Naive thymus-derived CD4-positive, alpha-beta T cell (primary cell): ENCODE measurements at regions not wholly inside any gene's neighbourhood (a gene's known extent, or its start where the extent isn't known, plus 50 kb on each side); places are given as distances from the start of the nearest gene placed in this dataset.

Experiments
- ATAC-seq: fragments of 150-1000 bp; cut with Tn5 transposase; 2 replicates; pipeline ENCODE4 v1.10.0; 2021; ENCODE audit warnings: mild to moderate bottlenecking, moderate library complexity
- CTCF ChIA-PET: fragments of 350-600 bp; sonication (Branson Sonifier 250); formaldehyde crosslinking; loops from one replicate; lab custom pipeline; 2021; ENCODE audit warnings: antibody characterized with exemption; lab: Charles Lee
- POLR2A ChIA-PET: fragments of 350-600 bp; sonication (Branson Sonifier 250); formaldehyde crosslinking; loops from one replicate; lab custom pipeline; 2021; ENCODE audit warnings: antibody characterized with exemption, inconsistent platforms; lab: Charles Lee
- DNase-seq, 9 donors: peaks; one replicate each; pipeline versions ENCODE4 v3.0.0 to v3.0.0-alpha.2; 2020 to 2022; ENCODE audit warnings: mixed read lengths in 1 of 9
- H3K27ac ChIP-seq: one replicate; pipeline ENCODE4 v1.7.0; 2013; ENCODE audit warnings: mild to moderate bottlenecking, low read depth, low read length, moderate library complexity
- H3K27me3 ChIP-seq, 2 donors: one replicate each; pipeline ENCODE4 v1.7.0; 2013; ENCODE audit warnings: low read length in 2 of 2, mild to moderate bottlenecking in 2 of 2, moderate library complexity in 2 of 2; ENCODE audit not compliant: control insufficient read depth in 2 of 2, insufficient read depth in 2 of 2
- H3K36me3 ChIP-seq, 3 experiments: 1 replicate in 2 of 3; 2 replicates in 1 of 3; pipeline ENCODE4 v1.7.0; 2013; ENCODE audit warnings: low read length in 3 of 3, mild to moderate bottlenecking in 3 of 3, moderate library complexity in 1 of 3; ENCODE audit not compliant: insufficient read depth in 3 of 3, control insufficient read depth in 2 of 3
- H3K4me1 ChIP-seq, 2 donors: one replicate each; pipeline ENCODE4 v1.7.0; 2013; ENCODE audit warnings: low read length in 2 of 2, mild to moderate bottlenecking in 2 of 2, moderate library complexity in 1 of 2; ENCODE audit not compliant: control insufficient read depth in 2 of 2, insufficient read depth in 2 of 2
- H3K4me3 ChIP-seq: 2 replicates; pipeline ENCODE4 v1.7.0; 2013; ENCODE audit warnings: mild to moderate bottlenecking, low read length
- H3K9me3 ChIP-seq, 3 experiments: 1 replicate in 2 of 3; 2 replicates in 1 of 3; pipeline ENCODE4 v1.7.0; 2013; ENCODE audit warnings: low read length in 3 of 3; ENCODE audit not compliant: control insufficient read depth in 2 of 3
- H3K27ac Mint-ChIP-seq, 9 donors: one replicate each; pipeline ENCODE4 v1.8.0; 2020 to 2022; ENCODE audit warnings: mixed read lengths in 9 of 9, mild to moderate bottlenecking in 8 of 9, moderate library complexity in 5 of 9, inconsistent platforms in 2 of 9
- H3K27me3 Mint-ChIP-seq, 5 donors: one replicate each; pipeline ENCODE4 v1.8.0; 2021 to 2022; ENCODE audit warnings: mixed read lengths in 5 of 5, mild to moderate bottlenecking in 1 of 5
- H3K36me3 Mint-ChIP-seq, 5 donors: one replicate each; pipeline ENCODE4 v1.8.0; 2020 to 2022; ENCODE audit warnings: mixed read lengths in 5 of 5, mild to moderate bottlenecking in 3 of 5, inconsistent platforms in 1 of 5
- H3K4me1 Mint-ChIP-seq, 7 donors: one replicate each; pipeline ENCODE4 v1.8.0; 2020 to 2022; ENCODE audit warnings: mixed read lengths in 7 of 7, mild to moderate bottlenecking in 3 of 7, inconsistent platforms in 1 of 7
- H3K4me3 Mint-ChIP-seq, 10 donors: one replicate each; pipeline ENCODE4 v1.8.0; 2020 to 2022; ENCODE audit warnings: mild to moderate bottlenecking in 10 of 10, mixed read lengths in 10 of 10, moderate library complexity in 6 of 10, inconsistent platforms in 2 of 10
- H3K9me3 Mint-ChIP-seq, 11 donors: one replicate each; pipeline ENCODE4 v1.8.0; 2020 to 2022; ENCODE audit warnings: mixed read lengths in 11 of 11, mild to moderate bottlenecking in 4 of 11, inconsistent platforms in 1 of 11, moderate library complexity in 1 of 11
- intact Hi-C, 2 donors: fragments of 100-400 bp; cut with micrococcal nuclease; formaldehyde crosslinking; loops; one replicate each; pipeline ENCODE4 v1.15.1; 2023

- Histone ChIP-seq H3K9me3 (no peaks in the 10 kb centered on the region), H3K27ac (no peak overlapping the region), H3K4me1 (no peaks in the 10 kb centered on the region), H3K36me3 (no peaks in the 10 kb centered on the region), H3K4me3 (no peak overlapping the region), H3K27me3 (no peaks in the 10 kb centered on the region)
- H3K9me3 Mint-ChIP-seq: peaks cover 0 to 7% (median 0%) of the 10 kb centered on the region in 11 donors
- ATAC-seq (no peak), DNase-seq (no peak)
- H3K36me3 Mint-ChIP-seq: no peaks in the 10 kb centered on the region
- CTCF ChIA-PET: no interaction called here
- no peaks in the 10 kb centered on the region for H3K27me3 Mint-ChIP-seq
- intact Hi-C loops: no loop called here
- POLR2A ChIA-PET: no interaction called here
- no peak overlapping the region for H3K27ac Mint-ChIP-seq
- H3K4me1 Mint-ChIP-seq: no peaks in the 10 kb centered on the region
- no peak overlapping the region for H3K4me3 Mint-ChIP-seq
These were observed 968.4 kb downstream of the ZPLD1 start for GRCh38 chr3:103403191-103403590.

- Histone ChIP-seq H3K27ac (no peak overlapping the region), H3K27me3 (no peaks in the 10 kb centered on the region), H3K4me1 (no peaks in the 10 kb centered on the region), H3K4me3 (no peak overlapping the region), H3K36me3 (no peaks in the 10 kb centered on the region), H3K9me3 (no peaks in the 10 kb centered on the region)
- intact Hi-C loops: no loop called here
- Mint-ChIP-seq H3K36me3 (no peaks in the 10 kb centered on the region), H3K27me3 (no peaks in the 10 kb centered on the region), H3K27ac (no peak overlapping the region), H3K4me3 (no peak overlapping the region), H3K9me3 (peaks cover 0 to 1% (median 0%) of the 10 kb centered on the region in 11 donors), H3K4me1 (no peaks in the 10 kb centered on the region)
- ATAC-seq (no peak), DNase-seq (no peak)
- ChIA-PET POLR2A (no interaction called here), CTCF (no interaction called here)
These were observed 971.6 kb downstream of the ZPLD1 start for GRCh38 chr3:103406320-103406850.

- H3K36me3 Mint-ChIP-seq: no peaks in the 10 kb centered on the region
- intact Hi-C loops: no loop called here
- H3K36me3 ChIP-seq: no peaks in the 10 kb centered on the region
- no peaks in the 10 kb centered on the region for H3K4me1 Mint-ChIP-seq
- no peak overlapping the region for H3K4me3 Mint-ChIP-seq
- no peak for ATAC-seq
- no peaks in the 10 kb centered on the region for H3K4me1 ChIP-seq
- H3K27ac Mint-ChIP-seq: no peak overlapping the region
- no peak overlapping the region for H3K4me3 ChIP-seq
- H3K27ac ChIP-seq: no peak overlapping the region
- no peaks in the 10 kb centered on the region for H3K9me3 ChIP-seq
- CTCF ChIA-PET: no interaction called here
- H3K27me3 ChIP-seq: no peaks in the 10 kb centered on the region
- DNase-seq: no peak
- H3K9me3 Mint-ChIP-seq: peaks cover 0 to 1% (median 0%) of the 10 kb centered on the region in 11 donors
- no peaks in the 10 kb centered on the region for H3K27me3 Mint-ChIP-seq
- POLR2A ChIA-PET: no interaction called here
These were observed 975.4 kb downstream of the ZPLD1 start for GRCh38 chr3:103410231-103410630.

- DNase-seq (no peak), ATAC-seq (no peak)
- Mint-ChIP-seq H3K36me3 (no peaks in the 10 kb centered on the region), H3K27me3 (no peaks in the 10 kb centered on the region), H3K4me1 (no peaks in the 10 kb centered on the region), H3K27ac (no peak overlapping the region), H3K4me3 (no peak overlapping the region), H3K9me3 (peaks cover 0 to 6% (median 1%) of the 10 kb centered on the region in 11 donors)
- Histone ChIP-seq H3K9me3 (no peaks in the 10 kb centered on the region), H3K4me1 (no peaks in the 10 kb centered on the region), H3K36me3 (no peaks in the 10 kb centered on the region), H3K27me3 (no peaks in the 10 kb centered on the region), H3K4me3 (no peak overlapping the region), H3K27ac (no peak overlapping the region)
- POLR2A ChIA-PET: no interaction called here
- CTCF ChIA-PET: no interaction called here
- intact Hi-C loops: no loop called here
These were observed 986.6 kb downstream of the ZPLD1 start for GRCh38 chr3:103421460-103421859.

GRCh38 chr3:103437883-103438282 lies 1003.1 kb downstream of the ZPLD1 start:
- no peak for DNase-seq
- H3K27ac ChIP-seq: no peak overlapping the region
- H3K4me1 ChIP-seq: no peaks in the 10 kb centered on the region
- no peaks in the 10 kb centered on the region for H3K9me3 ChIP-seq
- no peaks in the 10 kb centered on the region for H3K36me3 Mint-ChIP-seq
- ChIA-PET POLR2A (no interaction called here), CTCF (no interaction called here)
- H3K36me3 ChIP-seq: no peaks in the 10 kb centered on the region
- no peak overlapping the region for H3K4me3 Mint-ChIP-seq
- no peaks in the 10 kb centered on the region for H3K27me3 ChIP-seq
- H3K9me3 Mint-ChIP-seq: peaks cover 0 to 13% (median 4%) of the 10 kb centered on the region in 11 donors
- no peaks in the 10 kb centered on the region for H3K27me3 Mint-ChIP-seq
- H3K4me3 ChIP-seq: no peak overlapping the region
- H3K4me1 Mint-ChIP-seq: no peaks in the 10 kb centered on the region
- intact Hi-C loops: no loop called here
- H3K27ac Mint-ChIP-seq: no peak overlapping the region
- no peak for ATAC-seq

GRCh38 chr3:103440539-103441203 lies 1005.9 kb downstream of the ZPLD1 start:
- Mint-ChIP-seq H3K27me3 (no peaks in the 10 kb centered on the region), H3K4me1 (no peaks in the 10 kb centered on the region), H3K9me3 (peaks cover 0 to 13% (median 4%) of the 10 kb centered on the region in 11 donors), H3K27ac (no peak overlapping the region), H3K36me3 (no peaks in the 10 kb centered on the region), H3K4me3 (no peak overlapping the region)
- ChIA-PET CTCF (interaction anchor here (0.6 kb wide), 1 partner anchor 382 kb away, joined by 3 read pairs; no protein-coding TSS in a partner anchor), POLR2A (no interaction called here)
- Histone ChIP-seq H3K9me3 (no peaks in the 10 kb centered on the region), H3K4me3 (no peak overlapping the region), H3K27ac (no peak overlapping the region), H3K27me3 (no peaks in the 10 kb centered on the region), H3K4me1 (no peaks in the 10 kb centered on the region), H3K36me3 (no peaks in the 10 kb centered on the region)
- DNase-seq (no peak), ATAC-seq (no peak)
- intact Hi-C loops: no loop called here

GRCh38 chr3:103446953-103447629 lies 1012.3 kb downstream of the ZPLD1 start:
- Histone ChIP-seq H3K4me1 (no peaks in the 10 kb centered on the region), H3K4me3 (no peak overlapping the region), H3K9me3 (no peaks in the 10 kb centered on the region), H3K27me3 (no peaks in the 10 kb centered on the region), H3K27ac (no peak overlapping the region), H3K36me3 (no peaks in the 10 kb centered on the region)
- Mint-ChIP-seq H3K4me3 (no peak overlapping the region), H3K9me3 (peaks cover 0 to 13% (median 5%) of the 10 kb centered on the region in 11 donors), H3K27ac (no peak overlapping the region), H3K4me1 (no peaks in the 10 kb centered on the region), H3K36me3 (no peaks in the 10 kb centered on the region), H3K27me3 (no peaks in the 10 kb centered on the region)
- POLR2A ChIA-PET: no interaction called here
- DNase-seq (no peak), ATAC-seq (no peak)
- CTCF ChIA-PET: no interaction called here
- intact Hi-C loops: no loop called here
